Omental fat pad (tissue), 3 donors: ENCODE measurements at regions not wholly inside any gene's neighbourhood (a gene's known extent, or its start where the extent isn't known, plus 50 kb on each side); places are given as distances from the start of the nearest gene placed in this dataset.

Experiments used
- ATAC-seq: fragments of 150-250 bp; one replicate; pipeline ENCODE4 v1.9.1; 2016; ENCODE audit warnings: mild to moderate bottlenecking, moderate library complexity; ENCODE audit not compliant: low FRiP score
- DNase-seq: peaks from one replicate; pipeline ENCODE4 v3.0.0-alpha.2; 2019; ENCODE audit warnings: low spot score
- CTCF ChIP-seq, 3 donors: fragments of 450-650 bp; IDR thresholded peaks; one replicate each; pipeline ENCODE4 v1.5.1; 2016 to 2017; ENCODE audit warnings: antibody characterized with exemption in 3 of 3, mild to moderate bottlenecking in 3 of 3, moderate library complexity in 2 of 3

GRCh38 chr10:131846240-131847101 is 54.3 kb upstream of the PPP2R2D start:
- no peak for ATAC-seq
- no peak for TF ChIP-seq CTCF (IDR thresholded peaks at IDR 0.05)

GRCh38 chr10:131847241-131847783 is 53.5 kb upstream of the PPP2R2D start:
- DNase-seq (no peak), ATAC-seq (no peak)
- TF ChIP-seq CTCF (IDR thresholded peaks at IDR 0.05) = no peak

More at GRCh38 chr10:131846240-131847101, 54.3 kb upstream of the PPP2R2D start:
- no peak for DNase-seq

GRCh38 chr10:131848296-131848695 is 52.5 kb upstream of the PPP2R2D start:
- DNase-seq (no peak), ATAC-seq (no peak)
- no peak for TF ChIP-seq CTCF (IDR thresholded peaks at IDR 0.05)

- no peak for TF ChIP-seq CTCF (IDR thresholded peaks at IDR 0.05)
- ATAC-seq = no peak
These were observed 51.8 kb upstream of the PPP2R2D start for GRCh38 chr10:131848741-131849590.

GRCh38 chr10:131849591-131850382 is 51.0 kb upstream of the PPP2R2D start:
- ATAC-seq (no peak), DNase-seq (no peak)
- TF ChIP-seq CTCF (IDR thresholded peaks at IDR 0.05) = no peak

More at GRCh38 chr10:131848741-131849590, 51.8 kb upstream of the PPP2R2D start:
- DNase-seq = no peak

GRCh38 chr10:131850383-131850870 is 50.4 kb upstream of the PPP2R2D start:
- ATAC-seq = no peak
- no peak for DNase-seq
- TF ChIP-seq CTCF (IDR thresholded peaks at IDR 0.05) = no peak
